HEK293 (cell line): ENCODE measurements at regions not wholly inside any gene's neighbourhood (a gene's known extent, or its start where the extent isn't known, plus 50 kb on each side); places are given as distances from the start of the nearest gene placed in this dataset.

ENCODE experiments used
- BCL11B ChIP-seq: fragments of 450-650 bp; formaldehyde crosslinking; IDR thresholded peaks from 2 replicates; pipeline ENCODE4 v1.5.1; 2016; ENCODE audit warnings: low read depth, missing biosample characterization, missing genetic modification characterization
- FEZF1 ChIP-seq: fragments of 450-650 bp; formaldehyde crosslinking; IDR thresholded peaks from 2 replicates; pipeline ENCODE4 v1.5.1; 2016; ENCODE audit warnings: missing biosample characterization, missing genetic modification characterization
- HOXC10 ChIP-seq: sonication (generic); formaldehyde crosslinking; IDR thresholded peaks from 2 replicates; pipeline ENCODE4 v1.8.1; 2023; ENCODE audit warnings: mild to moderate bottlenecking, missing genetic modification reagents
- HOXD13 ChIP-seq: sonication (generic); formaldehyde crosslinking; IDR thresholded peaks from 2 replicates; pipeline ENCODE4 v1.8.0; 2022; ENCODE audit warnings: missing genetic modification reagents, borderline replicate concordance
- KLF7 ChIP-seq: fragments of 450-650 bp; formaldehyde crosslinking; IDR thresholded peaks from 2 replicates; pipeline ENCODE4 v1.5.1; 2016; ENCODE audit warnings: missing biosample characterization, missing genetic modification characterization, borderline replicate concordance
- TCF7L2 ChIP-seq: IDR thresholded peaks from 2 replicates; pipeline ENCODE4 v1.6.1; 2011; ENCODE audit warnings: low read depth, mild to moderate bottlenecking, inconsistent platforms, low read length, moderate library complexity, borderline replicate concordance
- ZNF544 ChIP-seq: fragments of 450-650 bp; formaldehyde crosslinking; IDR thresholded peaks from 2 replicates; pipeline ENCODE4 v1.5.0; 2017; ENCODE audit warnings: missing biosample characterization, missing genetic modification characterization
- ZNF571 ChIP-seq: fragments of 450-650 bp; formaldehyde crosslinking; IDR thresholded peaks from 2 replicates; pipeline ENCODE4 v1.5.0; 2017; ENCODE audit warnings: missing biosample characterization, missing genetic modification characterization
- ZNF670 ChIP-seq: fragments of 450-650 bp; formaldehyde crosslinking; IDR thresholded peaks from 2 replicates; pipeline ENCODE4 v1.5.1; 2016; ENCODE audit warnings: missing biosample characterization, missing genetic modification characterization, low read depth
- TF ChIP-seq, protein P1 (sequence below): fragments of 450-650 bp; formaldehyde crosslinking; conservative IDR thresholded peaks from 2 replicates; pipeline ENCODE4 v1.5.1; 2016; ENCODE audit warnings: low read depth, missing biosample characterization, missing genetic modification characterization
- TF ChIP-seq, protein P2 (sequence below): fragments of 450-650 bp; formaldehyde crosslinking; IDR thresholded peaks from 2 replicates; pipeline ENCODE4; 2016; ENCODE audit warnings: missing biosample characterization, missing genetic modification characterization
- TF ChIP-seq, protein P3 (sequence below): fragments of 450-650 bp; formaldehyde crosslinking; IDR thresholded peaks from 2 replicates; pipeline ENCODE4 v1.5.1; 2017; ENCODE audit warnings: missing biosample characterization, missing genetic modification characterization
- TF ChIP-seq, protein P4 (sequence below): fragments of 450-650 bp; formaldehyde crosslinking; IDR thresholded peaks from 2 replicates; pipeline ENCODE4 v1.5.1; 2017; ENCODE audit warnings: missing biosample characterization, missing genetic modification characterization
- TF ChIP-seq, protein P5 (sequence below): fragments of 450-650 bp; formaldehyde crosslinking; IDR thresholded peaks from 2 replicates; pipeline ENCODE4 v1.5.1; 2016; ENCODE audit warnings: missing biosample characterization, missing genetic modification characterization, borderline replicate concordance
- TF ChIP-seq, protein P6 (sequence below): fragments of 450-650 bp; formaldehyde crosslinking; IDR thresholded peaks from 2 replicates; pipeline ENCODE4 v1.5.1; 2016; ENCODE audit warnings: missing biosample characterization, missing genetic modification characterization

DNA sequence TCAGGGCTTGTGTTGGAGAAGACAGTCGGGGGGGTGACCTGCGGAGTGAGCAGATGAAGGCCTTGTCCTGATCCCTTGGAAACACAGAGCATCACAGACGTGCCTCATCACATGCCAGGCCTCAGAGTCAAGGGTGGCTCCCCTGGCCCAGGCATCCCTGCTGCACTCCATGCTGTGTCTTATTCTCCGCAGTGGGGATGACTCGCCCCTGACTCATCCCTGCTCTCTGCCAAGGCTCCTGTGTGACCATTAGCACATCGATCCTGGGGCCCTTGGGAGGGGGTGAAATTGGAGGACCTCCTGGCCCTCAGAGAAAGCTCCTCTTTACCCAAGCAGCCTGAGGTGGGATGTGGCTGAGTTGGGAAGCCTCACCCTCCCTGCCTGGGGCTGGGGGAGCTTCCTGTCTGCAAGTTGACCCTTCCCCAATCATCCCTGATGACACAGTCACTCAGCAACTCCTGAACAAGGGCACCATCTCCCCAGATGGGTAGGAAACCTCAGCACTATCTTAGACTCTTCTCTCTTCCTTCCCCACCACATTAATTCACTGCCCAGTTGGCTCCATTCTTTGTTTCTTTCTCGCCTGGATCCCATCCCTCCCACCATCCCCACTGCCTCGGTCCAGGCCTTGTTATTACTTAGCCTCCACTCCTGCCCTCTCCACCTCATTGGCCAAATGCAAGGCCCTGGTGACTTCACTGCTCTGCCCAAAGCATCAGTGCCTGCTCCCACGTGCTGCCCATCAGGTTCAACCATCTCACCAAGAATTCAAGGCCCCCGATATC is 74.6 kb downstream of the CAMK2N1 start (continued):
- TF ChIP-seq, protein P1, sequence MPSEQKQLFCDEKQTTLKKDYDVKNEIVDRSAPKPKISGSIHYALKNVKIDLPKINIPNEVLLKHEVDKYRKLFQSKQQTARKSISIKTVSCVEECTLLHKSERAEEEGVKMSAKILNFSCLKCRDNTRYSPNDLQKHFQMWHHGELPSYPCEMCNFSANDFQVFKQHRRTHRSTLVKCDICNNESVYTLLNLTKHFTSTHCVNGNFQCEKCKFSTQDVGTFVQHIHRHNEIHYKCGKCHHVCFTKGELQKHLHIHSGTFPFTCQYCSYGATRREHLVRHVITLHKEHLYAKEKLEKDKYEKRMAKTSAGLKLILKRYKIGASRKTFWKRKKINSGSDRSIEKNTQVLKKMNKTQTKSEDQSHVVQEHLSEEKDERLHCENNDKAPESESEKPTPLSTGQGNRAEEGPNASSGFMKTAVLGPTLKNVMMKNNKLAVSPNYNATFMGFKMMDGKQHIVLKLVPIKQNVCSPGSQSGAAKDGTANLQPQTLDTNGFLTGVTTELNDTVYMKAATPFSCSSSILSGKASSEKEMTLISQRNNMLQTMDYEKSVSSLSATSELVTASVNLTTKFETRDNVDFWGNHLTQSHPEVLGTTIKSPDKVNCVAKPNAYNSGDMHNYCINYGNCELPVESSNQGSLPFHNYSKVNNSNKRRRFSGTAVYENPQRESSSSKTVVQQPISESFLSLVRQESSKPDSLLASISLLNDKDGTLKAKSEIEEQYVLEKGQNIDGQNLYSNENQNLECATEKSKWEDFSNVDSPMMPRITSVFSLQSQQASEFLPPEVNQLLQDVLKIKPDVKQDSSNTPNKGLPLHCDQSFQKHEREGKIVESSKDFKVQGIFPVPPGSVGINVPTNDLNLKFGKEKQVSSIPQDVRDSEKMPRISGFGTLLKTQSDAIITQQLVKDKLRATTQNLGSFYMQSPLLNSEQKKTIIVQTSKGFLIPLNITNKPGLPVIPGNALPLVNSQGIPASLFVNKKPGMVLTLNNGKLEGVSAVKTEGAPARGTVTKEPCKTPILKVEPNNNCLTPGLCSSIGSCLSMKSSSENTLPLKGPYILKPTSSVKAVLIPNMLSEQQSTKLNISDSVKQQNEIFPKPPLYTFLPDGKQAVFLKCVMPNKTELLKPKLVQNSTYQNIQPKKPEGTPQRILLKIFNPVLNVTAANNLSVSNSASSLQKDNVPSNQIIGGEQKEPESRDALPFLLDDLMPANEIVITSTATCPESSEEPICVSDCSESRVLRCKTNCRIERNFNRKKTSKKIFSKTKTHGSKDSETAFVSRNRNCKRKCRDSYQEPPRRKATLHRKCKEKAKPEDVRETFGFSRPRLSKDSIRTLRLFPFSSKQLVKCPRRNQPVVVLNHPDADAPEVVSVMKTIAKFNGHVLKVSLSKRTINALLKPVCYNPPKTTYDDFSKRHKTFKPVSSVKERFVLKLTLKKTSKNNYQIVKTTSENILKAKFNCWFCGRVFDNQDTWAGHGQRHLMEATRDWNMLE (tag by site-specific recombination) = no peak
- TF ChIP-seq ZNF670 (tag by site-specific recombination) (no peak), BCL11B (tag by site-specific recombination) (no peak), FEZF1 (tag by site-specific recombination) (no peak), ZNF544 (tag by site-specific recombination) (no peak), HOXD13 (CRISPR knock-in tag) (no peak), HOXC10 (CRISPR knock-in tag) (no peak), TCF7L2 (no peak), ZNF571 (no peak), KLF7 (tag by site-specific recombination) (no peak)
- TF ChIP-seq, protein P2, sequence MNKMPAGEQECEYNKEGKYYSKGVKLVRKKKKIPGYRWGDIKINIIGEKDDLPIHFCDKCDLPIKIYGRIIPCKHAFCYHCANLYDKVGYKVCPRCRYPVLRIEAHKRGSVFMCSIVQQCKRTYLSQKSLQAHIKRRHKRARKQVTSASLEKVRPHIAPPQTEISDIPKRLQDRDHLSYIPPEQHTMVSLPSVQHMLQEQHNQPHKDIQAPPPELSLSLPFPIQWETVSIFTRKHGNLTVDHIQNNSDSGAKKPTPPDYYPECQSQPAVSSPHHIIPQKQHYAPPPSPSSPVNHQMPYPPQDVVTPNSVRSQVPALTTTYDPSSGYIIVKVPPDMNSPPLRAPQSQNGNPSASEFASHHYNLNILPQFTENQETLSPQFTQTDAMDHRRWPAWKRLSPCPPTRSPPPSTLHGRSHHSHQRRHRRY (tag by site-specific recombination) = no peak
- TF ChIP-seq, protein P3, sequence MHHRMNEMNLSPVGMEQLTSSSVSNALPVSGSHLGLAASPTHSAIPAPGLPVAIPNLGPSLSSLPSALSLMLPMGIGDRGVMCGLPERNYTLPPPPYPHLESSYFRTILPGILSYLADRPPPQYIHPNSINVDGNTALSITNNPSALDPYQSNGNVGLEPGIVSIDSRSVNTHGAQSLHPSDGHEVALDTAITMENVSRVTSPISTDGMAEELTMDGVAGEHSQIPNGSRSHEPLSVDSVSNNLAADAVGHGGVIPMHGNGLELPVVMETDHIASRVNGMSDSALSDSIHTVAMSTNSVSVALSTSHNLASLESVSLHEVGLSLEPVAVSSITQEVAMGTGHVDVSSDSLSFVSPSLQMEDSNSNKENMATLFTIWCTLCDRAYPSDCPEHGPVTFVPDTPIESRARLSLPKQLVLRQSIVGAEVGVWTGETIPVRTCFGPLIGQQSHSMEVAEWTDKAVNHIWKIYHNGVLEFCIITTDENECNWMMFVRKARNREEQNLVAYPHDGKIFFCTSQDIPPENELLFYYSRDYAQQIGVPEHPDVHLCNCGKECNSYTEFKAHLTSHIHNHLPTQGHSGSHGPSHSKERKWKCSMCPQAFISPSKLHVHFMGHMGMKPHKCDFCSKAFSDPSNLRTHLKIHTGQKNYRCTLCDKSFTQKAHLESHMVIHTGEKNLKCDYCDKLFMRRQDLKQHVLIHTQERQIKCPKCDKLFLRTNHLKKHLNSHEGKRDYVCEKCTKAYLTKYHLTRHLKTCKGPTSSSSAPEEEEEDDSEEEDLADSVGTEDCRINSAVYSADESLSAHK (tag by site-specific recombination) = no peak
- TF ChIP-seq, protein P4, sequence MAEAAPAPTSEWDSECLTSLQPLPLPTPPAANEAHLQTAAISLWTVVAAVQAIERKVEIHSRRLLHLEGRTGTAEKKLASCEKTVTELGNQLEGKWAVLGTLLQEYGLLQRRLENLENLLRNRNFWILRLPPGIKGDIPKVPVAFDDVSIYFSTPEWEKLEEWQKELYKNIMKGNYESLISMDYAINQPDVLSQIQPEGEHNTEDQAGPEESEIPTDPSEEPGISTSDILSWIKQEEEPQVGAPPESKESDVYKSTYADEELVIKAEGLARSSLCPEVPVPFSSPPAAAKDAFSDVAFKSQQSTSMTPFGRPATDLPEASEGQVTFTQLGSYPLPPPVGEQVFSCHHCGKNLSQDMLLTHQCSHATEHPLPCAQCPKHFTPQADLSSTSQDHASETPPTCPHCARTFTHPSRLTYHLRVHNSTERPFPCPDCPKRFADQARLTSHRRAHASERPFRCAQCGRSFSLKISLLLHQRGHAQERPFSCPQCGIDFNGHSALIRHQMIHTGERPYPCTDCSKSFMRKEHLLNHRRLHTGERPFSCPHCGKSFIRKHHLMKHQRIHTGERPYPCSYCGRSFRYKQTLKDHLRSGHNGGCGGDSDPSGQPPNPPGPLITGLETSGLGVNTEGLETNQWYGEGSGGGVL (tag by site-specific recombination) = peak; percentile 45; the same call in 1 of the 2 replicates
- TF ChIP-seq, protein P5, sequence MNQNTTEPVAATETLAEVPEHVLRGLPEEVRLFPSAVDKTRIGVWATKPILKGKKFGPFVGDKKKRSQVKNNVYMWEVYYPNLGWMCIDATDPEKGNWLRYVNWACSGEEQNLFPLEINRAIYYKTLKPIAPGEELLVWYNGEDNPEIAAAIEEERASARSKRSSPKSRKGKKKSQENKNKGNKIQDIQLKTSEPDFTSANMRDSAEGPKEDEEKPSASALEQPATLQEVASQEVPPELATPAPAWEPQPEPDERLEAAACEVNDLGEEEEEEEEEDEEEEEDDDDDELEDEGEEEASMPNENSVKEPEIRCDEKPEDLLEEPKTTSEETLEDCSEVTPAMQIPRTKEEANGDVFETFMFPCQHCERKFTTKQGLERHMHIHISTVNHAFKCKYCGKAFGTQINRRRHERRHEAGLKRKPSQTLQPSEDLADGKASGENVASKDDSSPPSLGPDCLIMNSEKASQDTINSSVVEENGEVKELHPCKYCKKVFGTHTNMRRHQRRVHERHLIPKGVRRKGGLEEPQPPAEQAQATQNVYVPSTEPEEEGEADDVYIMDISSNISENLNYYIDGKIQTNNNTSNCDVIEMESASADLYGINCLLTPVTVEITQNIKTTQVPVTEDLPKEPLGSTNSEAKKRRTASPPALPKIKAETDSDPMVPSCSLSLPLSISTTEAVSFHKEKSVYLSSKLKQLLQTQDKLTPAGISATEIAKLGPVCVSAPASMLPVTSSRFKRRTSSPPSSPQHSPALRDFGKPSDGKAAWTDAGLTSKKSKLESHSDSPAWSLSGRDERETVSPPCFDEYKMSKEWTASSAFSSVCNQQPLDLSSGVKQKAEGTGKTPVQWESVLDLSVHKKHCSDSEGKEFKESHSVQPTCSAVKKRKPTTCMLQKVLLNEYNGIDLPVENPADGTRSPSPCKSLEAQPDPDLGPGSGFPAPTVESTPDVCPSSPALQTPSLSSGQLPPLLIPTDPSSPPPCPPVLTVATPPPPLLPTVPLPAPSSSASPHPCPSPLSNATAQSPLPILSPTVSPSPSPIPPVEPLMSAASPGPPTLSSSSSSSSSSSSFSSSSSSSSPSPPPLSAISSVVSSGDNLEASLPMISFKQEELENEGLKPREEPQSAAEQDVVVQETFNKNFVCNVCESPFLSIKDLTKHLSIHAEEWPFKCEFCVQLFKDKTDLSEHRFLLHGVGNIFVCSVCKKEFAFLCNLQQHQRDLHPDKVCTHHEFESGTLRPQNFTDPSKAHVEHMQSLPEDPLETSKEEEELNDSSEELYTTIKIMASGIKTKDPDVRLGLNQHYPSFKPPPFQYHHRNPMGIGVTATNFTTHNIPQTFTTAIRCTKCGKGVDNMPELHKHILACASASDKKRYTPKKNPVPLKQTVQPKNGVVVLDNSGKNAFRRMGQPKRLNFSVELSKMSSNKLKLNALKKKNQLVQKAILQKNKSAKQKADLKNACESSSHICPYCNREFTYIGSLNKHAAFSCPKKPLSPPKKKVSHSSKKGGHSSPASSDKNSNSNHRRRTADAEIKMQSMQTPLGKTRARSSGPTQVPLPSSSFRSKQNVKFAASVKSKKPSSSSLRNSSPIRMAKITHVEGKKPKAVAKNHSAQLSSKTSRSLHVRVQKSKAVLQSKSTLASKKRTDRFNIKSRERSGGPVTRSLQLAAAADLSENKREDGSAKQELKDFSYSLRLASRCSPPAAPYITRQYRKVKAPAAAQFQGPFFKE (tag by site-specific recombination) = no peak
- TF ChIP-seq, protein P6, sequence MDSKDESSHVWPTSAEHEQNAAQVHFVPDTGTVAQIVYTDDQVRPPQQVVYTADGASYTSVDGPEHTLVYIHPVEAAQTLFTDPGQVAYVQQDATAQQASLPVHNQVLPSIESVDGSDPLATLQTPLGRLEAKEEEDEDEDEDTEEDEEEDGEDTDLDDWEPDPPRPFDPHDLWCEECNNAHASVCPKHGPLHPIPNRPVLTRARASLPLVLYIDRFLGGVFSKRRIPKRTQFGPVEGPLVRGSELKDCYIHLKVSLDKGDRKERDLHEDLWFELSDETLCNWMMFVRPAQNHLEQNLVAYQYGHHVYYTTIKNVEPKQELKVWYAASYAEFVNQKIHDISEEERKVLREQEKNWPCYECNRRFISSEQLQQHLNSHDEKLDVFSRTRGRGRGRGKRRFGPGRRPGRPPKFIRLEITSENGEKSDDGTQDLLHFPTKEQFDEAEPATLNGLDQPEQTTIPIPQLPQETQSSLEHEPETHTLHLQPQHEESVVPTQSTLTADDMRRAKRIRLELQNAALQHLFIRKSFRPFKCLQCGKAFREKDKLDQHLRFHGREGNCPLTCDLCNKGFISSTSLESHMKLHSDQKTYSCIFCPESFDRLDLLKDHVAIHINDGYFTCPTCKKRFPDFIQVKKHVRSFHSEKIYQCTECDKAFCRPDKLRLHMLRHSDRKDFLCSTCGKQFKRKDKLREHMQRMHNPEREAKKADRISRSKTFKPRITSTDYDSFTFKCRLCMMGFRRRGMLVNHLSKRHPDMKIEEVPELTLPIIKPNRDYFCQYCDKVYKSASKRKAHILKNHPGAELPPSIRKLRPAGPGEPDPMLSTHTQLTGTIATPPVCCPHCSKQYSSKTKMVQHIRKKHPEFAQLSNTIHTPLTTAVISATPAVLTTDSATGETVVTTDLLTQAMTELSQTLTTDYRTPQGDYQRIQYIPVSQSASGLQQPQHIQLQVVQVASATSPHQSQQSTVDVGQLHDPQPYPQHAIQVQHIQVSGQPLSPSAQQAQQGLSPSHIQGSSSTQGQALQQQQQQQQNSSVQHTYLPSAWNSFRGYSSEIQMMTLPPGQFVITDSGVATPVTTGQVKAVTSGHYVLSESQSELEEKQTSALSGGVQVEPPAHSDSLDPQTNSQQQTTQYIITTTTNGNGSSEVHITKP (tag by site-specific recombination) = 0 out of 2 replicates have a peak, but pooled peaks have one; percentile 15
